ENCODE measurements at regions not wholly inside any gene's neighbourhood (a gene's known extent, or its start where the extent isn't known, plus 50 kb on each side); places are given as distances from the start of the nearest gene placed in this dataset.

GRCh38 chr3:44080474-44081072, 161.1 kb upstream of the TOPAZ1 start:
- TF ChIP-seq CTCF (conservative IDR thresholded peaks at IDR 0.05; ENCODE audit: low read length) (no peak), EZH2phosphoT487 (IDR thresholded peaks at IDR 0.05; ENCODE audit: borderline replicate concordance) (no peak)

Data from Loucy (cell line).